Liver (tissue), 3 donors: ENCODE measurements at regions not wholly inside any gene's neighbourhood (a gene's known extent, or its start where the extent isn't known, plus 50 kb on each side); places are given as distances from the start of the nearest gene placed in this dataset.

ENCODE experiments used
- GABPA ChIP-seq, 2 donors: IDR thresholded peaks in 1 of 2; conservative IDR thresholded peaks in 1 of 2; 2 replicates each; pipeline ENCODE4 v1.6.1; 2016; ENCODE audit warnings: antibody characterized with exemption in 2 of 2, mild to moderate bottlenecking in 1 of 2, moderate library complexity in 1 of 2
- HNF4A ChIP-seq, 2 donors: conservative IDR thresholded peaks; 2 replicates each; pipeline ENCODE4 v1.6.1; 2016; ENCODE audit warnings: antibody characterized with exemption in 2 of 2, mild to moderate bottlenecking in 2 of 2
- RAD21 ChIP-seq, 2 donors: IDR thresholded peaks; 2 replicates each; pipeline ENCODE4 v1.6.1; 2016; ENCODE audit warnings: antibody characterized with exemption in 2 of 2, mild to moderate bottlenecking in 2 of 2
- RXRA ChIP-seq, 2 donors: IDR thresholded peaks; 2 replicates each; pipeline ENCODE4 v1.6.1; 2017 to 2018; ENCODE audit warnings: antibody characterized with exemption in 2 of 2, mild to moderate bottlenecking in 1 of 2
- SP1 ChIP-seq: IDR thresholded peaks from 2 replicates; pipeline ENCODE4 v1.6.1; 2018; ENCODE audit warnings: antibody characterized with exemption, mild to moderate bottlenecking
- TAF1 ChIP-seq: conservative IDR thresholded peaks from 2 replicates; pipeline ENCODE4 v1.6.1; 2016; ENCODE audit warnings: antibody characterized with exemption, mild to moderate bottlenecking
- YY1 ChIP-seq: IDR thresholded peaks from 2 replicates; pipeline ENCODE4 v1.6.1; 2016; ENCODE audit warnings: antibody characterized with exemption, mild to moderate bottlenecking
- TF ChIP-seq, protein P1 (sequence below): fragments of 150-350 bp; IDR thresholded peaks from 2 replicates; pipeline ENCODE4 v1.5.1; 2017; ENCODE audit warnings: improper control_type of control experiment, low read depth, low read length; ENCODE audit not compliant: missing input control
- TF ChIP-seq, protein P2 (sequence below): IDR thresholded peaks from 2 replicates; pipeline ENCODE4 v1.6.1; 2016; ENCODE audit warnings: antibody characterized with exemption, mild to moderate bottlenecking
- TF ChIP-seq, protein P3 (sequence below): IDR thresholded peaks from 2 replicates; pipeline ENCODE4 v1.6.1; 2016; ENCODE audit warnings: antibody characterized with exemption
- TF ChIP-seq, protein P4 (sequence below): IDR thresholded peaks from 2 replicates; pipeline ENCODE4 v1.6.1; 2016; ENCODE audit warnings: antibody characterized with exemption
- donor health status: healthy.
- donor health status: healthy.

DNA sequence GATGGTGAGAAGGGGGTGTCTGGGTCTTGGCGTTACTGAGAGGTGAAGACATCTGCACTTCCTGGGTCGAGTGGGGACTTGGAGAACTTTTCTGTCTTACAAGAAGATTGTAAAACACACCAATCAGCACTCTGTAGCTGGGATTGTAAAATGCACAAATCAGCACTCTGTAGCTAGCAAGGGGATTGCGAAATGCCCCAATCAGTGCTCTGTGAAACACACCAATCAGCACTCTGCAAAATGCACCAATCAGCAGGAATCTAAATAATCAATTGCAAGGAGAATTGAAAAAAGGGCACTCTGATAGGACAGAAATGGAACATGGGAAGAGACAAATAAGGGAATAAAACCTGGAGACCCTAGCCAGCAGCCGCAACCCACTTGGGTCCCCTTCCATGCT lies 376.1 kb upstream of the SFSWAP start:
- TF ChIP-seq, protein P1, sequence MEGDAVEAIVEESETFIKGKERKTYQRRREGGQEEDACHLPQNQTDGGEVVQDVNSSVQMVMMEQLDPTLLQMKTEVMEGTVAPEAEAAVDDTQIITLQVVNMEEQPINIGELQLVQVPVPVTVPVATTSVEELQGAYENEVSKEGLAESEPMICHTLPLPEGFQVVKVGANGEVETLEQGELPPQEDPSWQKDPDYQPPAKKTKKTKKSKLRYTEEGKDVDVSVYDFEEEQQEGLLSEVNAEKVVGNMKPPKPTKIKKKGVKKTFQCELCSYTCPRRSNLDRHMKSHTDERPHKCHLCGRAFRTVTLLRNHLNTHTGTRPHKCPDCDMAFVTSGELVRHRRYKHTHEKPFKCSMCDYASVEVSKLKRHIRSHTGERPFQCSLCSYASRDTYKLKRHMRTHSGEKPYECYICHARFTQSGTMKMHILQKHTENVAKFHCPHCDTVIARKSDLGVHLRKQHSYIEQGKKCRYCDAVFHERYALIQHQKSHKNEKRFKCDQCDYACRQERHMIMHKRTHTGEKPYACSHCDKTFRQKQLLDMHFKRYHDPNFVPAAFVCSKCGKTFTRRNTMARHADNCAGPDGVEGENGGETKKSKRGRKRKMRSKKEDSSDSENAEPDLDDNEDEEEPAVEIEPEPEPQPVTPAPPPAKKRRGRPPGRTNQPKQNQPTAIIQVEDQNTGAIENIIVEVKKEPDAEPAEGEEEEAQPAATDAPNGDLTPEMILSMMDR, result no peak
- TF ChIP-seq, protein P2, sequence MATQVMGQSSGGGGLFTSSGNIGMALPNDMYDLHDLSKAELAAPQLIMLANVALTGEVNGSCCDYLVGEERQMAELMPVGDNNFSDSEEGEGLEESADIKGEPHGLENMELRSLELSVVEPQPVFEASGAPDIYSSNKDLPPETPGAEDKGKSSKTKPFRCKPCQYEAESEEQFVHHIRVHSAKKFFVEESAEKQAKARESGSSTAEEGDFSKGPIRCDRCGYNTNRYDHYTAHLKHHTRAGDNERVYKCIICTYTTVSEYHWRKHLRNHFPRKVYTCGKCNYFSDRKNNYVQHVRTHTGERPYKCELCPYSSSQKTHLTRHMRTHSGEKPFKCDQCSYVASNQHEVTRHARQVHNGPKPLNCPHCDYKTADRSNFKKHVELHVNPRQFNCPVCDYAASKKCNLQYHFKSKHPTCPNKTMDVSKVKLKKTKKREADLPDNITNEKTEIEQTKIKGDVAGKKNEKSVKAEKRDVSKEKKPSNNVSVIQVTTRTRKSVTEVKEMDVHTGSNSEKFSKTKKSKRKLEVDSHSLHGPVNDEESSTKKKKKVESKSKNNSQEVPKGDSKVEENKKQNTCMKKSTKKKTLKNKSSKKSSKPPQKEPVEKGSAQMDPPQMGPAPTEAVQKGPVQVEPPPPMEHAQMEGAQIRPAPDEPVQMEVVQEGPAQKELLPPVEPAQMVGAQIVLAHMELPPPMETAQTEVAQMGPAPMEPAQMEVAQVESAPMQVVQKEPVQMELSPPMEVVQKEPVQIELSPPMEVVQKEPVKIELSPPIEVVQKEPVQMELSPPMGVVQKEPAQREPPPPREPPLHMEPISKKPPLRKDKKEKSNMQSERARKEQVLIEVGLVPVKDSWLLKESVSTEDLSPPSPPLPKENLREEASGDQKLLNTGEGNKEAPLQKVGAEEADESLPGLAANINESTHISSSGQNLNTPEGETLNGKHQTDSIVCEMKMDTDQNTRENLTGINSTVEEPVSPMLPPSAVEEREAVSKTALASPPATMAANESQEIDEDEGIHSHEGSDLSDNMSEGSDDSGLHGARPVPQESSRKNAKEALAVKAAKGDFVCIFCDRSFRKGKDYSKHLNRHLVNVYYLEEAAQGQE, result no peak
- no peak for TF ChIP-seq SP1
- TF ChIP-seq YY1, result no peak
- TF ChIP-seq GABPA (IDR thresholded peaks at IDR 0.05 in 1 of 2, conservative IDR thresholded peaks at IDR 0.05 in 1 of 2), result no peak
- TF ChIP-seq, protein P3, sequence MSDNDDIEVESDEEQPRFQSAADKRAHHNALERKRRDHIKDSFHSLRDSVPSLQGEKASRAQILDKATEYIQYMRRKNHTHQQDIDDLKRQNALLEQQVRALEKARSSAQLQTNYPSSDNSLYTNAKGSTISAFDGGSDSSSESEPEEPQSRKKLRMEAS, result no peak
- no peak for TF ChIP-seq RAD21 (IDR thresholded peaks at IDR 0.05)
- TF ChIP-seq HNF4A (conservative IDR thresholded peaks at IDR 0.05), result no peak
- no peak for TF ChIP-seq TAF1
- TF ChIP-seq, protein P4, sequence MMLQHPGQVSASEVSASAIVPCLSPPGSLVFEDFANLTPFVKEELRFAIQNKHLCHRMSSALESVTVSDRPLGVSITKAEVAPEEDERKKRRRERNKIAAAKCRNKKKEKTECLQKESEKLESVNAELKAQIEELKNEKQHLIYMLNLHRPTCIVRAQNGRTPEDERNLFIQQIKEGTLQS, result no peak
- no peak for TF ChIP-seq RXRA (IDR thresholded peaks at IDR 0.05)
